Tibial artery (tissue), 4 donors: ENCODE measurements at regions not wholly inside any gene's neighbourhood (a gene's known extent, or its start where the extent isn't known, plus 50 kb on each side); places are given as distances from the start of the nearest gene placed in this dataset.

Experiments used
- DNase-seq, 2 donors: peaks; one replicate each; pipeline ENCODE4 v3.0.0-alpha.2; 2019
- H3K27ac ChIP-seq, 2 donors: fragments of 200-600 bp; sonication (generic) in 1 of 2; 1 replicate in 1 of 2; 2 replicates in 1 of 2; pipeline ENCODE4 v1.5.1; 2018 to 2019; ENCODE audit warnings: mild to moderate bottlenecking in 1 of 2
- H3K27me3 ChIP-seq, 2 donors: fragments of 200-600 bp; sonication (generic) in 1 of 2; one replicate each; pipeline versions ENCODE4 v1.5.1 to v1.6.0; 2016 to 2019
- H3K36me3 ChIP-seq, 3 donors: fragments of 200-600 bp; sonication (generic) in 2 of 3; one replicate each; pipeline ENCODE4 v1.5.1; 2016 to 2019; ENCODE audit warnings: mild to moderate bottlenecking in 2 of 3
- H3K4me1 ChIP-seq, 4 donors: fragments of 200-600 bp; sonication (generic) in 2 of 4; 1 replicate in 3 of 4; 2 replicates in 1 of 4; pipeline ENCODE4 v1.5.1; 2016 to 2019
- H3K4me3 ChIP-seq, 2 donors: fragments of 200-600 bp; sonication (generic) in 1 of 2; 1 replicate in 1 of 2; 2 replicates in 1 of 2; pipeline ENCODE4 v1.5.1; 2018 to 2019; ENCODE audit warnings: mild to moderate bottlenecking in 2 of 2
- H3K9me3 ChIP-seq, 3 donors: fragments of 200-600 bp; sonication (generic) in 1 of 3; one replicate each; pipeline ENCODE4 v1.5.1; 2016 to 2019
- intact Hi-C: fragments of 100-400 bp; cut with DNase I; formaldehyde crosslinking; loops from one replicate; pipeline ENCODE4 v1.15.0; 2023; ENCODE audit warnings: low total_unique reads
- TF ChIP-seq, protein P1 (sequence below), 2 experiments: fragments of 200-600 bp in 1 of 2; fragments of 450-650 bp in 1 of 2; IDR thresholded peaks; one replicate each; pipeline ENCODE4 v1.5.1; 2017 to 2019; ENCODE audit warnings: antibody characterized with exemption in 2 of 2, mild to moderate bottlenecking in 1 of 2, moderate library complexity in 1 of 2

DNA sequence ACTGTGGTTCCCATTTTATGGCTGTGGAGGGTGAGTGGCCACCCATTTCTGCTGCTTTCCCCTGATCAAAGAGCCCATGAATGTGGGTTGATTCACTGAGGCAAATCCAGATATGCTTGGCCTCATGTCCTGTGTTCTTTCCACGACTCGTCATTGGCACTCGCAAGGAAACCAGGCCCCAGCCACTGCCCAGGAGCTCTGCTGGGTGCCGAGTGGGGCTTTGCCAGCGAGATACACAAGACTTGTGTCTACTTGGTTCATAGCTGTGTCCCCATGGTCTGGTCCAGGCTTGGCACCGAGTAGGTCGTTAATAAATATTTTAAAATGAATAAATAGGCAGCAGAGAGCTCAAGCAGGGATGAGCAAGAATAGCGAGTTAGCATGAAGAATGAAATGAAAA is 1291.5 kb downstream of the TBC1D22A start:
- intact Hi-C loops, result no loop called here
- H3K36me3 ChIP-seq, result no peaks in the 10 kb centered on the region
- peaks cover 0 to 4% of the 10 kb centered on the region in 2 donors for H3K27me3 ChIP-seq
- no peak overlapping the region for H3K4me3 ChIP-seq
- no peaks in the 10 kb centered on the region for H3K4me1 ChIP-seq
- no peak for DNase-seq
- TF ChIP-seq, protein P1, sequence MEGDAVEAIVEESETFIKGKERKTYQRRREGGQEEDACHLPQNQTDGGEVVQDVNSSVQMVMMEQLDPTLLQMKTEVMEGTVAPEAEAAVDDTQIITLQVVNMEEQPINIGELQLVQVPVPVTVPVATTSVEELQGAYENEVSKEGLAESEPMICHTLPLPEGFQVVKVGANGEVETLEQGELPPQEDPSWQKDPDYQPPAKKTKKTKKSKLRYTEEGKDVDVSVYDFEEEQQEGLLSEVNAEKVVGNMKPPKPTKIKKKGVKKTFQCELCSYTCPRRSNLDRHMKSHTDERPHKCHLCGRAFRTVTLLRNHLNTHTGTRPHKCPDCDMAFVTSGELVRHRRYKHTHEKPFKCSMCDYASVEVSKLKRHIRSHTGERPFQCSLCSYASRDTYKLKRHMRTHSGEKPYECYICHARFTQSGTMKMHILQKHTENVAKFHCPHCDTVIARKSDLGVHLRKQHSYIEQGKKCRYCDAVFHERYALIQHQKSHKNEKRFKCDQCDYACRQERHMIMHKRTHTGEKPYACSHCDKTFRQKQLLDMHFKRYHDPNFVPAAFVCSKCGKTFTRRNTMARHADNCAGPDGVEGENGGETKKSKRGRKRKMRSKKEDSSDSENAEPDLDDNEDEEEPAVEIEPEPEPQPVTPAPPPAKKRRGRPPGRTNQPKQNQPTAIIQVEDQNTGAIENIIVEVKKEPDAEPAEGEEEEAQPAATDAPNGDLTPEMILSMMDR (IDR thresholded peaks at IDR 0.05), result no peak
- H3K9me3 ChIP-seq, result peaks cover 0 to 6% (median 0%) of the 10 kb centered on the region in 3 donors
- no peak overlapping the region for H3K27ac ChIP-seq

DNA sequence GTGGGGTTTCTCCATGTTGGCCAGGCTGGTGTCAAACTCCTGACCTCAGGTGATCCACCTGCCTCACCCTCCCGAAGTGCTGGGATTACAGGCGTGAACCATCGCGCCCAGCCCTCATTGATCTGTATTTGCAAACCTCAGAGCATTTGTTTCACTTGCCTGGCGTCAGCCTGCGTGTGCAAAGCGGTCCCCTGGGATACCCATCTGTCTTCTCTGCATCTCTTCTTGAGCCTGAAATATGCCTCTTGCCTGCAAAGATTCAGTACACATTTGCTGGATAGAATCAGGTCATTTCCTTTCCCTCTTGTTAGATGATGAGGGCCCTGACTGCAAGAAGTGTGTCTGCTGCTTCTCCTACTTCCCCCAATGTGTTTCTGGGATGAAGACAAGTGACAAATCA is 1291.0 kb downstream of the TBC1D22A start:
- H3K4me1 ChIP-seq, result no peaks in the 10 kb centered on the region
- peaks cover 0 to 4% of the 10 kb centered on the region in 2 donors for H3K27me3 ChIP-seq
- intact Hi-C loops, result no loop called here

DNA sequence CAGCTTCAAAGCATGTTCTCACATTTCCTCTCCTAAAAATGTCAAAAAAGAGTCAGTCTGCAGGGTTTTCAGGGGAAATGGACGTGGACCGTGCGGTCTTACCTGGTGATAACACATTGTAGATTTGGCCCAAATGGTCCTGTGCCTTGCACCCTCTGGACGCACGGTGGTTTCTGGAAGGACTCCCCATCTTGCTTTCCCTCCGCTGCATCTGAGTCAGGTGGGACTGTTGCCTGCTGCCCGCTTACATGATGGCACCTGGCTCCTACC is 1290.1 kb downstream of the TBC1D22A start:
- Histone ChIP-seq H3K27me3 (peaks cover 0 to 3% of the 10 kb centered on the region in 2 donors), H3K27ac (no peak overlapping the region)

More for the DNA sequence above, 1291.0 kb downstream of the TBC1D22A start:
- H3K4me3 ChIP-seq, result no peak overlapping the region
- no peaks in the 10 kb centered on the region for H3K36me3 ChIP-seq
- peaks cover 0 to under 1% (median 0%) of the 10 kb centered on the region in 3 donors for H3K9me3 ChIP-seq
- DNase-seq, result no peak
- TF ChIP-seq, protein P1 (IDR thresholded peaks at IDR 0.05), result no peak
- no peak overlapping the region for H3K27ac ChIP-seq

DNA sequence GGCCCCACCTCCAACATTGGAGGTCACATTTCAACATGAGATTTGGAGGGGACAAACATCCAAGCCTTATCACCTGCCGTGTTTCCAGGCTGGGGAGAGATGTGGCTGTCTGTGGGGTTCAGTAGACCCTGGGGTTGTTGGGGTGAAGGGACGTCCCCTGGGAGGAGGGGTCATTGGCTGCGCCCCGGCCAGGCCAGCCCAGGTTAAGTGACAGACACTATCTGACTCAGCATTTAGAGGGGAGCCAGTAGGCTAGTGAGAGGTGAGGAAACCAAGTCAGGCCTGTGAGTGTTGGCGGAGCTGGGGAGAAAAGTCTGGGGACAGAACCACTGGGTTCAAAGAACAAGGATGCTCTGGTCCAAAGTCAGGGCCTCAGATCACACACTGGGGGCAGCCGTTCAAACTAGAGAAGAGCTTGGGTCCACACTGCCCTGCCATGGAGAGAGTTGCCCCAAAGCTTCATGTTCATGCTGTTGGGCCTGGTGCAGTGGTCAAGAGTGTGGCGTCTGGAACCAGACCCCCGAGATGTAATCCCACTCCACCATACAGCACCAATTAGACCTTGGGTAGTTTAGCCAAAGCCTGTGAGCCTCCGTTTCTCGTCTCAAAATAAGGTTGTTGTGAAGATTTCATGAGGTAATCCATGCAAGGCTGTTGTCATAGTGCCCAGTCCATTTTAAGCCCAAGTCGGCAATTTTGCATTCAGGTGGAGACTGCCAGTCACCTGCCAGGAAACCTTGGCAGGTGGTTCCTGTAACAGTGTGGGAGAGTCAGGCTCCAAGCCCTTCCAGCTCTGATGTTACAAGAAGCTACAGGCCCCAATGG is 1289.6 kb downstream of the TBC1D22A start:
- TF ChIP-seq, protein P1 (IDR thresholded peaks at IDR 0.05), result no peak
- intact Hi-C loops, result no loop called here
- Histone ChIP-seq H3K4me1 (no peaks in the 10 kb centered on the region), H3K4me3 (no peak overlapping the region), H3K36me3 (no peaks in the 10 kb centered on the region), H3K27me3 (no peaks in the 10 kb centered on the region), H3K27ac (no peak overlapping the region), H3K9me3 (no peaks in the 10 kb centered on the region)
- no peak for DNase-seq

More for the DNA sequence above, 1290.1 kb downstream of the TBC1D22A start:
- intact Hi-C loops, result no loop called here
- no peak for DNase-seq
- TF ChIP-seq, protein P1 (IDR thresholded peaks at IDR 0.05), result no peak
- Histone ChIP-seq H3K4me1 (no peaks in the 10 kb centered on the region), H3K36me3 (no peaks in the 10 kb centered on the region), H3K4me3 (no peak overlapping the region), H3K9me3 (no peaks in the 10 kb centered on the region)

DNA sequence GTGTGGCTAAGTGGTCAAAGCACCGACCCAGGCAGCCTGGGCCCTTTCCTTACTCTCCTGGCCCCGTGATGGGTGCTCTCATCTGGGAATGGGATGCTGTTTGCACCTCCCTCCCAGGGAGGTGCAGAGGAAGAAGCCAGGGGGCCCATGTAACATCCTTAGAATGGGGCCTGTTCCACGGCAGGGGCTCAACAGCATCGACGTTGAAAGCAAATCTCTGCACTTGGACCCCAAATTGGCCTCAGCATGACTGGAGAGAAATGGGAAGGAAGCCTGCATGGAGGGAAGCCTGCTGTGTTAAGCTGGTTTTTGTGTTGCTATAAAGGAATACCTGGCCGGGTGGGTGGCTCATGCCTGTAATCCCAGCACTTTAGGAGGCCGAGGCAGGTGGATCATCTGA is 1288.4 kb downstream of the TBC1D22A start:
- no peaks in the 10 kb centered on the region for H3K4me1 ChIP-seq
- no peaks in the 10 kb centered on the region for H3K9me3 ChIP-seq
- H3K36me3 ChIP-seq, result no peaks in the 10 kb centered on the region
- no peaks in the 10 kb centered on the region for H3K27me3 ChIP-seq
- DNase-seq, result no peak
- intact Hi-C loops, result no loop called here
- TF ChIP-seq, protein P1 (IDR thresholded peaks at IDR 0.05), result no peak
- H3K27ac ChIP-seq, result no peak overlapping the region
- no peak overlapping the region for H3K4me3 ChIP-seq
